Gastroesophageal sphincter (tissue), 3 donors: ENCODE measurements at regions not wholly inside any gene's neighbourhood (a gene's known extent, or its start where the extent isn't known, plus 50 kb on each side); places are given as distances from the start of the nearest gene placed in this dataset.

ENCODE experiments used
- POLR2AphosphoS5 ChIP-seq: sonication (generic); formaldehyde crosslinking; IDR thresholded peaks from one replicate; pipeline ENCODE4 v1.6.1; 2017; ENCODE audit warnings: antibody characterized with exemption
- TF ChIP-seq, protein P1 (sequence below), 4 experiments: fragments of 200-600 bp in 2 of 4; fragments of 450-650 bp in 2 of 4; sonication (generic) in 1 of 4; IDR thresholded peaks; one replicate each; pipeline ENCODE4 v1.5.1; 2017 to 2019; ENCODE audit warnings: antibody characterized with exemption in 4 of 4, mild to moderate bottlenecking in 2 of 4, moderate library complexity in 2 of 4

DNA sequence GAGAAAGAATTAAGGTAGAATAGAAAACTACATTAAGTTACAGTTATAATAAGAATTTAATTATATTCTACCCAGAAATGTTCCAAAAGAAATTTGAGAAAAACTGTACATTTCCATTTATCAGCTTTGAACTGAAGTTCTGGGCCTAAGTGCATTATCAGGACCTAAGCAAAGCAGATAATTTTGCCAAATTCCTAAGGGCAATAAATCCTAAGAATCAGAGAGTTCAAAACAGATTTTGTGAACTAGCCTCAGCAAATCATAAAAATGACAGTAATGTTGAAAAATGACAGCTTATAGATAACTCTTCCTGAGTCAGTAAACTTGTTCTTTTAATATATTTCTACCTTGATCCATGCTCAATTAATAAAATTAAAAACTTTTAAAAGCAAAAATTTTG is 662.1 kb upstream of the CDH9 start:
- no peak for TF ChIP-seq POLR2AphosphoS5
- TF ChIP-seq, protein P1, sequence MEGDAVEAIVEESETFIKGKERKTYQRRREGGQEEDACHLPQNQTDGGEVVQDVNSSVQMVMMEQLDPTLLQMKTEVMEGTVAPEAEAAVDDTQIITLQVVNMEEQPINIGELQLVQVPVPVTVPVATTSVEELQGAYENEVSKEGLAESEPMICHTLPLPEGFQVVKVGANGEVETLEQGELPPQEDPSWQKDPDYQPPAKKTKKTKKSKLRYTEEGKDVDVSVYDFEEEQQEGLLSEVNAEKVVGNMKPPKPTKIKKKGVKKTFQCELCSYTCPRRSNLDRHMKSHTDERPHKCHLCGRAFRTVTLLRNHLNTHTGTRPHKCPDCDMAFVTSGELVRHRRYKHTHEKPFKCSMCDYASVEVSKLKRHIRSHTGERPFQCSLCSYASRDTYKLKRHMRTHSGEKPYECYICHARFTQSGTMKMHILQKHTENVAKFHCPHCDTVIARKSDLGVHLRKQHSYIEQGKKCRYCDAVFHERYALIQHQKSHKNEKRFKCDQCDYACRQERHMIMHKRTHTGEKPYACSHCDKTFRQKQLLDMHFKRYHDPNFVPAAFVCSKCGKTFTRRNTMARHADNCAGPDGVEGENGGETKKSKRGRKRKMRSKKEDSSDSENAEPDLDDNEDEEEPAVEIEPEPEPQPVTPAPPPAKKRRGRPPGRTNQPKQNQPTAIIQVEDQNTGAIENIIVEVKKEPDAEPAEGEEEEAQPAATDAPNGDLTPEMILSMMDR (IDR thresholded peaks at IDR 0.05), result no peak
